NT2/D1 (cell line): ENCODE measurements at regions not wholly inside any gene's neighbourhood (a gene's known extent, or its start where the extent isn't known, plus 50 kb on each side); places are given as distances from the start of the nearest gene placed in this dataset.

Experiments used
- SUZ12 ChIP-seq: IDR thresholded peaks from 2 replicates; pipeline ENCODE4 v1.6.1; 2011; ENCODE audit not compliant: insufficient read length, insufficient read depth; ENCODE audit errors: extremely low read depth
- YY1 ChIP-seq: IDR thresholded peaks from 2 replicates; pipeline ENCODE4 v1.6.1; 2011; ENCODE audit not compliant: insufficient read length, insufficient read depth
- ZNF274 ChIP-seq: IDR thresholded peaks from 2 replicates; pipeline ENCODE4 v1.6.1; 2011; ENCODE audit warnings: mild to moderate bottlenecking, low read depth, low read length

DNA sequence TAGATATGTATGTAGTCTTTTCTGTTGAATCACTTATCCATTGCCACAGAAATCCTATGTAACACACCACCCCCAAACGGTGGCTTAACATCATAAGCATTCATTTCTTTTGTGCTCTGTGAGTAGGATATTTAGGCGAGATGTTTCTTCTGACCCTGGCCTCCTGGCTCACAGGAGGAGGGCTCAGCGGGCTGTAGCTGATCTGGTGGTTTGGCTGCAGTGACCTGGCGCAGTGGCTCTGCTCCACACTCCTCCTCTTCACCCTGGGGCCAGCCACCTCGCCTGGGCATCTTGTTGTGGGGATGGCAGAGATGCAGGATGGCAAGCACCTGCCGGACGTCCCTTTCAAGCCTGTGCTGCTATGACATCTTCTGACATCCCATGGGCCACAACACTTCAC, 147.1 kb upstream of the IRS2 start:
- TF ChIP-seq ZNF274 (no peak), SUZ12 (no peak), YY1 (no peak)
